DND-41 (cell line): ENCODE measurements at regions not wholly inside any gene's neighbourhood (a gene's known extent, or its start where the extent isn't known, plus 50 kb on each side); places are given as distances from the start of the nearest gene placed in this dataset.

Experiments
- ATAC-seq: fragments of 200-7000 bp; cut with Tn5 transposase; 3 replicates; pipeline ENCODE4 v1.9.1; 2021; ENCODE audit warnings: low read depth; ENCODE audit not compliant: insufficient read depth
- DNase-seq: peaks from one replicate; pipeline ENCODE4 v3.0.0-alpha.2; 2020
- H2AFZ ChIP-seq: 2 replicates; pipeline ENCODE4 v1.6.0; 2012; ENCODE audit warnings: low read depth, low read length
- H3K27ac ChIP-seq: 2 replicates; pipeline ENCODE4 v1.5.1; 2012; ENCODE audit warnings: low read length, inconsistent platforms
- H3K27me3 ChIP-seq: fragments of 200-600 bp; sonication (generic); 2 replicates; pipeline ENCODE4 v1.6.0; 2012; ENCODE audit warnings: low read length, mild to moderate bottlenecking, inconsistent platforms; ENCODE audit not compliant: insufficient read depth, poor library complexity
- H3K36me3 ChIP-seq: 2 replicates; pipeline ENCODE4 v1.5.1; 2012; ENCODE audit warnings: low read length, inconsistent platforms; ENCODE audit not compliant: insufficient read depth
- H3K4me1 ChIP-seq: 2 replicates; pipeline ENCODE4 v1.5.1; 2012; ENCODE audit warnings: mild to moderate bottlenecking, low read length; ENCODE audit not compliant: insufficient read depth
- H3K4me2 ChIP-seq: 2 replicates; pipeline ENCODE4 v1.6.0; 2012; ENCODE audit warnings: mild to moderate bottlenecking, moderate library complexity, low read length, inconsistent platforms; ENCODE audit not compliant: insufficient read depth
- H3K4me3 ChIP-seq, 2 experiments: fragments of 200-600 bp in 1 of 2; shearing (Covaris generic) in 1 of 2; 2 replicates each; pipeline ENCODE4 v1.5.1; 2012 to 2016; ENCODE audit warnings: inconsistent platforms in 2 of 2, low read length in 2 of 2, mild to moderate bottlenecking in 2 of 2, low read depth in 1 of 2, moderate library complexity in 1 of 2
- H3K79me2 ChIP-seq: 2 replicates; pipeline ENCODE4 v1.6.0; 2012; ENCODE audit warnings: low read length, inconsistent platforms; ENCODE audit not compliant: insufficient read depth
- H3K9ac ChIP-seq: 2 replicates; pipeline ENCODE4 v1.6.0; 2012; ENCODE audit warnings: low read depth, mild to moderate bottlenecking, inconsistent platforms, low read length, moderate library complexity
- H3K9me3 ChIP-seq: 2 replicates; pipeline ENCODE4 v1.5.1; 2012; ENCODE audit warnings: low read length, moderate library complexity, mild to moderate bottlenecking, inconsistent platforms; ENCODE audit not compliant: insufficient read depth, severe bottlenecking
- H4K20me1 ChIP-seq: 2 replicates; pipeline ENCODE4 v1.6.0; 2012; ENCODE audit warnings: low read length; ENCODE audit not compliant: insufficient read depth
- EZH2 ChIP-seq: IDR thresholded peaks from 3 replicates; pipeline ENCODE4 v1.6.1; 2012; ENCODE audit warnings: borderline replicate concordance, low read depth, mild to moderate bottlenecking, moderate library complexity, low read length, inconsistent platforms; ENCODE audit not compliant: severe bottlenecking
- TF ChIP-seq, protein P1 (sequence below): IDR thresholded peaks from 2 replicates; pipeline ENCODE4 v1.5.1; 2012; ENCODE audit warnings: borderline replicate concordance, low read length, moderate library complexity, mild to moderate bottlenecking; ENCODE audit not compliant: poor library complexity, severe bottlenecking; ENCODE audit errors: extremely low read depth

DNA sequence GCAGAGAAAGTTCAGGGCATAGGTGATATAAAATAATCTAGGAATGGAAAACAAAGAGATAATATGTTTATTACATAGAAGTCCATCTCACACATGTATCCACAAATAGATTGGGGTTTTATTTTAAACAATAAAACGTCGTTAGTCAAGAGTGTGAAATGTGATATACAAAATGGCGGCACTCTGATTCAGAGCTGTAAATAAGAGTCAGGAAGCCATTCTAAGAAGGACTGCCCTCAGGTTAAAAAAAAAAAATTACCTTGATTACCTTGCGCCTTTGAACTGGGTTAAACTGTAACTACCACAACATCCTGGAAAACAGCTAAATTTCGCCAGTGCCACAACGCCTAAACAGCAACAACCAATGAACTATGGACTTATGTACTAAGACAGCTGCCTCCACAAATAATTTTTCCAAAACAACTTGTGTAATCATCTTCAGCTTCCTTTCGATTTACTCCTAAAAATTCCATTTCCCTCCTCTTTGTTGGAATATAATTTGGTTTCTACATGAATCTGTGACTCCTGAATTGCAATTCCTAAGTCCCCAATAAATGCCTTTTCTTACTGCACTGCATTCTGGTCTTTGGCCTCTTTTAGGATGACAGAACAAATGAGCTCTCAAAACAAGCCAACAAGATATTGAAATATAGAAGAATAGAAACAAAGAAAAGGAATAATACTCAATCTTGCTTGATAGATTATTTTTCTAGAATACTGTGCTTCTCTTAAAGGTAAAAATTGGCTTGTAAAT is 1019.5 kb upstream of the MAP3K7 start:
- no peak for ATAC-seq
- H3K4me1 ChIP-seq: no peaks in the 10 kb centered on the region
- no peaks in the 10 kb centered on the region for H3K79me2 ChIP-seq
- H3K27ac ChIP-seq: no peak overlapping the region
- no peak for DNase-seq
- H3K36me3 ChIP-seq: no peaks in the 10 kb centered on the region
- no peak for TF ChIP-seq EZH2
- TF ChIP-seq, protein P1, sequence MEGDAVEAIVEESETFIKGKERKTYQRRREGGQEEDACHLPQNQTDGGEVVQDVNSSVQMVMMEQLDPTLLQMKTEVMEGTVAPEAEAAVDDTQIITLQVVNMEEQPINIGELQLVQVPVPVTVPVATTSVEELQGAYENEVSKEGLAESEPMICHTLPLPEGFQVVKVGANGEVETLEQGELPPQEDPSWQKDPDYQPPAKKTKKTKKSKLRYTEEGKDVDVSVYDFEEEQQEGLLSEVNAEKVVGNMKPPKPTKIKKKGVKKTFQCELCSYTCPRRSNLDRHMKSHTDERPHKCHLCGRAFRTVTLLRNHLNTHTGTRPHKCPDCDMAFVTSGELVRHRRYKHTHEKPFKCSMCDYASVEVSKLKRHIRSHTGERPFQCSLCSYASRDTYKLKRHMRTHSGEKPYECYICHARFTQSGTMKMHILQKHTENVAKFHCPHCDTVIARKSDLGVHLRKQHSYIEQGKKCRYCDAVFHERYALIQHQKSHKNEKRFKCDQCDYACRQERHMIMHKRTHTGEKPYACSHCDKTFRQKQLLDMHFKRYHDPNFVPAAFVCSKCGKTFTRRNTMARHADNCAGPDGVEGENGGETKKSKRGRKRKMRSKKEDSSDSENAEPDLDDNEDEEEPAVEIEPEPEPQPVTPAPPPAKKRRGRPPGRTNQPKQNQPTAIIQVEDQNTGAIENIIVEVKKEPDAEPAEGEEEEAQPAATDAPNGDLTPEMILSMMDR: no peak
- no peak overlapping the region for H2AFZ ChIP-seq
- no peaks in the 10 kb centered on the region for H4K20me1 ChIP-seq
- no peak overlapping the region for H3K4me2 ChIP-seq
- no peaks in the 10 kb centered on the region for H3K27me3 ChIP-seq
- H3K4me3 ChIP-seq: no peak overlapping the region
- H3K9me3 ChIP-seq: no peaks in the 10 kb centered on the region
- H3K9ac ChIP-seq: no peak overlapping the region

DNA sequence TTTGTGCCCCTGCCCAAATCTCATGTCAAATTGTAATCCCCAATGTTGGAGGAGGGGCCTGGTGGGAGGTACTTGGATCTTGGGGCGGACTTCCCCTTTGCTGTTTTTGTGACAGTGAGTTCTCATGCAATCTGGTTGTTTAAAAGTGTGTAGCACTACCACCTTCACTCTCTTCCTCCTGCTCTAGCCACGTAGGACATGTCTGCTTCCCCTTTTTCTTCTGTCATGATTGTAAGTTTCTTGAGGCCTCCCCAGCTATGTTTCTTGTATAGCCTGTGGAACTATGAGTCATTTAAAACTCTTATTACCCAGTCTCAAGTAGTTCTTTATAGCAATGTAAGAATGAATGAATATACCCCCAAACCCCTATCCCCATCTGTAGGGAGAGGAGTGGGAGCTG is 1013.7 kb upstream of the MAP3K7 start:
- Histone ChIP-seq H3K79me2 (no peaks in the 10 kb centered on the region), H3K4me2 (no peak overlapping the region), H3K4me3 (no peak overlapping the region), H3K36me3 (no peaks in the 10 kb centered on the region), H3K27me3 (no peaks in the 10 kb centered on the region), H4K20me1 (no peaks in the 10 kb centered on the region), H3K9ac (no peak overlapping the region), H2AFZ (no peak overlapping the region), H3K4me1 (no peaks in the 10 kb centered on the region), H3K9me3 (no peaks in the 10 kb centered on the region), H3K27ac (no peak overlapping the region)
- no peak for ATAC-seq
- no peak for TF ChIP-seq EZH2
- TF ChIP-seq, protein P1: no peak
- no peak for DNase-seq

DNA sequence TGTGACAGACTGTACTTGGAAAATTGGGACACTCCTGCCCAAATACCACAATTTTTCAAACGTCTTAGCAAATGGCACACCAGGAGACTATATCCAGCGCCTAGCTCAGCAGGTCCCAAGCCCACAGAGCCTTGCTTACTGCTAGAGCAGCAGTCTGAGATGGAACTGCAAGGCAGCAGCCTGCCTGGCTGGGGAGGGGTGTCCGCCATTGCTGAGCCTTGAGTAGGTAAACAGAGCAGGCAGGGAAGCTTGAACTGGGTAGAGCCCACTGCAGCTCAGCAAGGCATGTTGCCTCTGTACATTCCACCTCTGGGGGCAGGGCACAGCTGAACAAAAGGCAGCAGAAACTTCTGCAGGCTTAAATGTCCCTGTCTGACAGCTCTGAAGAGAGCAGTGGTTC is 1003.3 kb upstream of the MAP3K7 start:
- Histone ChIP-seq H3K27ac (no peak overlapping the region), H3K4me1 (no peaks in the 10 kb centered on the region), H3K9me3 (no peaks in the 10 kb centered on the region), H3K4me2 (no peak overlapping the region), H2AFZ (no peak overlapping the region), H3K79me2 (no peaks in the 10 kb centered on the region), H3K27me3 (no peaks in the 10 kb centered on the region), H3K9ac (no peak overlapping the region), H3K4me3 (no peak overlapping the region), H3K36me3 (no peaks in the 10 kb centered on the region), H4K20me1 (no peaks in the 10 kb centered on the region)
- ATAC-seq (no peak), DNase-seq (no peak)
- TF ChIP-seq, protein P1: no peak
- no peak for TF ChIP-seq EZH2
